ENCODE measurements at regions not wholly inside any gene's neighbourhood (a gene's known extent, or its start where the extent isn't known, plus 50 kb on each side); places are given as distances from the start of the nearest gene placed in this dataset.
A peak's percentile ranks its signal among the peaks of the same experiment; 100 is the strongest.

DNA sequence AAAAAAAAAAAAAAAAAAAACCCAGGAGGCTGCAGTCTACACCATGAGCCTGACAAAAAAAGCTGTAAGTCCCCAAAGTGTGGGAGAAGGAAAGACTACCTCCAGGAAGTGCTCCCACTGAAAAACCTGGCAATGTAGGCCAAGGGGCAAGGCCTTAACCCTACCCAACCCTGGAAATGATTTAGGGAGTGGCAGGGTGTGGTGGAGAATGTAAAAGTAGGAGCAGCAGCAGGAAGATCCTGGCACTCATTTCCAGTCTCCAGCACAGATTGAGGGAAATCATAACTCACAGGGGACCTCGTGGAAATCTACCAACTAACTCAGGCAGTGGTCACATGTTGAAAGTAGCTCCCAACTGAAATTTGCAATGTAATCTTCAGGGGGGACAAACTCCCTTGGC is 839.5 kb downstream of the EPHA3 start:
- TF ChIP-seq, protein P1, sequence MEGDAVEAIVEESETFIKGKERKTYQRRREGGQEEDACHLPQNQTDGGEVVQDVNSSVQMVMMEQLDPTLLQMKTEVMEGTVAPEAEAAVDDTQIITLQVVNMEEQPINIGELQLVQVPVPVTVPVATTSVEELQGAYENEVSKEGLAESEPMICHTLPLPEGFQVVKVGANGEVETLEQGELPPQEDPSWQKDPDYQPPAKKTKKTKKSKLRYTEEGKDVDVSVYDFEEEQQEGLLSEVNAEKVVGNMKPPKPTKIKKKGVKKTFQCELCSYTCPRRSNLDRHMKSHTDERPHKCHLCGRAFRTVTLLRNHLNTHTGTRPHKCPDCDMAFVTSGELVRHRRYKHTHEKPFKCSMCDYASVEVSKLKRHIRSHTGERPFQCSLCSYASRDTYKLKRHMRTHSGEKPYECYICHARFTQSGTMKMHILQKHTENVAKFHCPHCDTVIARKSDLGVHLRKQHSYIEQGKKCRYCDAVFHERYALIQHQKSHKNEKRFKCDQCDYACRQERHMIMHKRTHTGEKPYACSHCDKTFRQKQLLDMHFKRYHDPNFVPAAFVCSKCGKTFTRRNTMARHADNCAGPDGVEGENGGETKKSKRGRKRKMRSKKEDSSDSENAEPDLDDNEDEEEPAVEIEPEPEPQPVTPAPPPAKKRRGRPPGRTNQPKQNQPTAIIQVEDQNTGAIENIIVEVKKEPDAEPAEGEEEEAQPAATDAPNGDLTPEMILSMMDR (IDR thresholded peaks at IDR 0.05) = no peak
- no peak for TF ChIP-seq POLR2A (IDR thresholded peaks at IDR 0.05)
- Histone ChIP-seq H3K36me3 (no peaks in the 10 kb centered on the region), H3K27ac (no peak overlapping the region), H3K27me3 (no peaks in the 10 kb centered on the region), H3K4me1 (peaks cover 0 to 9% (median 0%) of the 10 kb centered on the region in 12 donors), H3K9me3 (peaks cover 0 to 2% (median 0%) of the 10 kb centered on the region in 12 donors), H3K4me3 (no peak overlapping the region)
- 42 to 70% (median 50%) methylated on average over 1 of the region's 1 CpG for WGBS, 4 donors
- ATAC-seq = no peak
- intact Hi-C loops (cut with DNase I) = no loop called here
- no peak for DNase-seq

DNA sequence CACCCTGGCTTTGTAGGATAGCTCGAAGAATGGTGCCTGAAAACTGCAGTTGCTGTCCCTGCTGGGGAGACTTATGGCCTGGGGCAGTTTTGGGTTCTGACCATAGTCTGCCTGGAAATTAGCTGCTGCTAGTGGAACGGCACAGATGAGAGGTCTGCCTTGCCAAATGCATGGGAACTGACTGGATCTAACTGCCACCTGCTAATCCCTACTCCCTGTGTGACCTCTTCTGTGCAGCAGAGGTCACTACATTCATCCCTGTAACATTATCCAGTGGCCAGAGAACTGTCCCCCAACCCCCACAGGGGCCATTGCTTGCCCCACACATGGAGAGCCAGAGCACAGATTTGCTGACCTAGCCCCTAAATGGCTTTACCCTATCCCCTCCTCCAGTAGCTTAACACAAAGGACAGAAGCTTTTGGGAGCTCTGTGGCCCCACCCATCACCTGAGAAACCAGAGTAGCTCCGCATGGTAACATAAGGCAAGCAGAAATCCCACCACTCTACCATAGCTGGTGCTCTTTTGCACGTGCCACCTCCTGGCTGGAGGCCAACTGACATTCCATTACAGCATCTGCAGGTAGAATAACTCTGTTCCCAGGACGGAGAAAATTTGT is 840.0 kb downstream of the EPHA3 start:
- Histone ChIP-seq H3K27ac (no peak overlapping the region), H3K36me3 (no peaks in the 10 kb centered on the region), H3K4me3 (no peak overlapping the region), H3K27me3 (no peaks in the 10 kb centered on the region), H3K4me1 (peaks cover 0 to 9% (median 0%) of the 10 kb centered on the region in 12 donors), H3K9me3 (no peaks in the 10 kb centered on the region)
- DNase-seq = peak in 1 of 5 donors; percentile 8
- 51 to 54% (median 52%) methylated on average over 5 of the region's 5 CpGs for WGBS, 4 donors
- TF ChIP-seq, protein P1 (IDR thresholded peaks at IDR 0.05) = no peak
- TF ChIP-seq POLR2A (IDR thresholded peaks at IDR 0.05) = no peak
- ATAC-seq = peak in 3 of 4 donors; percentile 27 to 65 (median 47)
- intact Hi-C loops (cut with DNase I) = no loop called here

DNA sequence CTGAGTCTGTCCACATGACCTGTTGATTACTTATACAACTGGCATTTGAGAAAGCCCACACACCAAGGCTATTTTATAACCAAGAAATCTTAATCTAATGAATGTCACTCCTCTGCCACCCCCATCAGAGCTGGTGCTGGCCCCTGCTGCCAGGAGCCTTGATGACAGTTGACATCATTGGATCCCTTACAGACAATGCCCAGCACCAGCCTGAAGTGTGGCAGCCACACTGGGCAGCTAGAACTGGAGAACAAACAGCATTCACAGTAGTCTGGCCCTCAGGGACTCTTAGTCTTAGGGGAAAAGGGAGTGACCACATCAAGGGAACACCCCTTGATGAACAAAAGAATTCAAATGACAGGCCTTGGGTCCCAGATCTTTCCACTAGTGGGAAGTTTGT is 840.6 kb downstream of the EPHA3 start:
- Histone ChIP-seq H3K27me3 (no peaks in the 10 kb centered on the region), H3K4me3 (no peak overlapping the region), H3K9me3 (no peaks in the 10 kb centered on the region), H3K36me3 (no peaks in the 10 kb centered on the region), H3K27ac (no peak overlapping the region), H3K4me1 (peaks cover 0 to 9% (median 0%) of the 10 kb centered on the region in 12 donors)
- peak in 2 of 4 donors; percentile 68 to 72 for ATAC-seq
- intact Hi-C loops (cut with DNase I) = no loop called here
- TF ChIP-seq, protein P1 (IDR thresholded peaks at IDR 0.05) = no peak
- no peak for TF ChIP-seq POLR2A (IDR thresholded peaks at IDR 0.05)
- peak in 1 of 5 donors; percentile 15 for DNase-seq

DNA sequence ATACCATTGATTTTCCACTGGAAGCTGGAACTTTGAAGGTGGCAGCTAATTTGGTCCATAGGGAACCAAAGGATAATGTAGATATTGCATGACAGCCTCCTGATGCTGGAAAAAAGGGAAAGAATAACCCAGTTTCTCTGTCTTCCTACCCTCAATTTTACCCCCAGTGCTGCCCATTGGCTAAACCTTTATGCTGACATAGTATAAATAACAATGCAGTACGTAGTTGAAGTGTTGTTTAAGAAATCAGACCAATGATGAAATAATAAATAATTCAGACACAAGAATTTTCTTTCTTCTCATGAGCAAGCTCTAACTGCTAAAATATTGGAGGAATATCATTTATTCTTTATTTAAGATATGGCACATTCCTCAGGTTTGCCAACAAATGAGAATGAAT is 843.4 kb downstream of the EPHA3 start:
- intact Hi-C loops (cut with DNase I) = loop anchor here in 1 of 10 donors (10.0 kb wide), 1 partner anchor 64 kb away; no protein-coding TSS in a partner anchor
- Histone ChIP-seq H3K27me3 (no peaks in the 10 kb centered on the region), H3K4me3 (no peak overlapping the region), H3K27ac (no peak overlapping the region), H3K36me3 (no peaks in the 10 kb centered on the region), H3K4me1 (peaks cover 0 to 9% (median 0%) of the 10 kb centered on the region in 12 donors), H3K9me3 (peaks cover 0 to 8% (median 0%) of the 10 kb centered on the region in 12 donors)
- WGBS, 4 donors = 67 to 80% (median 75%) methylated on average over 1 of the region's 1 CpG
- DNase-seq (no peak), ATAC-seq (no peak)
- TF ChIP-seq, protein P1 (IDR thresholded peaks at IDR 0.05) = no peak
- TF ChIP-seq POLR2A (IDR thresholded peaks at IDR 0.05) = no peak
